Endothelial cell of umbilical vein (primary cell): ENCODE measurements at regions not wholly inside any gene's neighbourhood (a gene's known extent, or its start where the extent isn't known, plus 50 kb on each side); places are given as distances from the start of the nearest gene placed in this dataset.

ENCODE experiments used
- BruUV-seq: library from RNA; stranded (reverse); fragments of 400-500 nt; replicated peaks from 2 replicates; lab custom pipeline; 2021; lab: Mats Ljungman, UMichigan
- CTCF ChIA-PET: fragments of 300-600, 350-600 bp; sonication (Branson Sonifier 250); formaldehyde crosslinking; loops from one replicate; lab custom pipeline; 2021; ENCODE audit warnings: antibody characterized with exemption, inconsistent platforms; lab: Charles Lee
- POLR2A ChIA-PET: fragments of 300-600, 350-600 bp; sonication (Branson Sonifier 250); formaldehyde crosslinking; loops from one replicate; lab custom pipeline; 2021; ENCODE audit warnings: antibody characterized with exemption, inconsistent platforms; lab: Charles Lee
- DNase-seq: peaks from one replicate; pipeline ENCODE4 v3.0.0-alpha.2; 2011; ENCODE audit warnings: low read depth, low spot score
- FAIRE-seq: peaks from 2 replicates; lab custom pipeline; 2011; peaks lifted over from hg19 to GRCh38; lab: Jason Lieb, UNC
- H2AFZ ChIP-seq: 2 replicates; pipeline ENCODE4 v1.6.0; 2012; ENCODE audit warnings: low read depth, low read length, control low read depth, inconsistent platforms
- H3K27ac ChIP-seq: 2 replicates; pipeline ENCODE4 v1.5.1; 2011; ENCODE audit warnings: low read depth, mild to moderate bottlenecking, control low read depth, low read length, moderate library complexity; ENCODE audit not compliant: insufficient read depth
- H3K27me3 ChIP-seq, 2 experiments: 2 replicates each; pipeline versions ENCODE4 v1.6.0 to v1.6.1; 2011; ENCODE audit warnings: low read length in 2 of 2, mixed read lengths in 1 of 2; ENCODE audit not compliant: control insufficient read depth in 2 of 2, insufficient read depth in 2 of 2
- H3K36me3 ChIP-seq, 2 experiments: 2 replicates in 1 of 2; 3 replicates in 1 of 2; pipeline ENCODE4 v1.5.1; 2011; ENCODE audit warnings: low read length in 2 of 2, mild to moderate bottlenecking in 1 of 2, moderate library complexity in 1 of 2; ENCODE audit not compliant: control insufficient read depth in 2 of 2, insufficient read depth in 2 of 2; ENCODE audit errors: extremely low read depth in 1 of 2
- H3K4me1 ChIP-seq: 3 replicates; pipeline ENCODE4 v1.5.1; 2011; ENCODE audit warnings: mild to moderate bottlenecking, low read length; ENCODE audit not compliant: control insufficient read depth, insufficient read depth; ENCODE audit errors: extremely low read depth
- H3K4me2 ChIP-seq: 2 replicates; pipeline ENCODE4 v1.6.1; 2011; ENCODE audit warnings: low read length, control low read depth, mixed read lengths; ENCODE audit not compliant: insufficient read depth
- H3K4me3 ChIP-seq, 3 experiments: fragments of 200-600 bp in 1 of 3; sonication (generic), shearing (Covaris generic) in 1 of 3; replicated peaks in 1 of 3; 2 replicates each; pipeline ENCODE4 v1.5.1; 2011 to 2016; ENCODE audit warnings: control low read depth in 3 of 3, low read length in 3 of 3, mild to moderate bottlenecking in 2 of 3, inconsistent platforms in 1 of 3, low read depth in 1 of 3, moderate library complexity in 1 of 3; ENCODE audit not compliant: insufficient read depth in 1 of 3
- H3K79me2 ChIP-seq: 2 replicates; pipeline ENCODE4 v1.6.0; 2012; ENCODE audit warnings: low read length, inconsistent platforms; ENCODE audit not compliant: control insufficient read depth, insufficient read depth
- H3K9ac ChIP-seq: replicated peaks from 2 replicates; pipeline ENCODE3; 2011; ENCODE audit warnings: low read length, control low read depth; ENCODE audit not compliant: insufficient read depth; ENCODE audit errors: extremely low read depth
- H3K9me1 ChIP-seq: replicated peaks from 3 replicates; pipeline ENCODE4 v1.6.0; 2011; ENCODE audit warnings: mild to moderate bottlenecking, low read length; ENCODE audit not compliant: control insufficient read depth, insufficient read depth; ENCODE audit errors: extremely low read depth
- H3K9me3 ChIP-seq: replicated peaks from 2 replicates; pipeline ENCODE4 v1.5.1; 2012; ENCODE audit warnings: low read length, inconsistent platforms; ENCODE audit not compliant: control insufficient read depth, insufficient read depth
- H4K20me1 ChIP-seq: replicated peaks from 2 replicates; pipeline ENCODE3; 2011; ENCODE audit warnings: mild to moderate bottlenecking, low read length; ENCODE audit not compliant: control insufficient read depth, insufficient read depth; ENCODE audit errors: extremely low read depth
- CTCF ChIP-seq, 2 donors: IDR thresholded peaks; 1 replicate in 1 of 2; 2 replicates in 1 of 2; pipeline ENCODE4 v1.5.1; 2011; ENCODE audit warnings: low read length in 2 of 2, mild to moderate bottlenecking in 2 of 2, moderate library complexity in 2 of 2, control low read depth in 1 of 2, inconsistent platforms in 1 of 2, low read depth in 1 of 2; ENCODE audit not compliant: insufficient read depth in 1 of 2; ENCODE audit errors: extremely low read depth in 1 of 2
- EZH2 ChIP-seq: IDR thresholded peaks from 2 replicates; pipeline ENCODE4 v1.6.1; 2012; ENCODE audit warnings: borderline replicate concordance, low read depth, mild to moderate bottlenecking, moderate library complexity, low read length, inconsistent platforms; ENCODE audit not compliant: severe bottlenecking
- FOS ChIP-seq: IDR thresholded peaks from 2 replicates; pipeline ENCODE4 v1.6.1; 2011; ENCODE audit warnings: mild to moderate bottlenecking, low read length, moderate library complexity, borderline replicate concordance; ENCODE audit not compliant: insufficient read depth
- GATA2 ChIP-seq: IDR thresholded peaks from 2 replicates; pipeline ENCODE4 v1.7.0; 2011; ENCODE audit warnings: low read depth, mild to moderate bottlenecking, moderate library complexity, mixed read lengths, low read length; ENCODE audit not compliant: insufficient read length, insufficient read depth
- JUN ChIP-seq: IDR thresholded peaks from 2 replicates; pipeline ENCODE4 v1.6.1; 2011; ENCODE audit warnings: borderline replicate concordance, low read depth; ENCODE audit not compliant: insufficient read length, insufficient read depth
- MAX ChIP-seq: IDR thresholded peaks from 2 replicates; pipeline ENCODE4 v1.6.1; 2011; ENCODE audit not compliant: insufficient read depth, insufficient read length
- MYC ChIP-seq: IDR thresholded peaks from one replicate; pipeline ENCODE4 v1.6.1; 2011; ENCODE audit warnings: mild to moderate bottlenecking, low read depth, low read length
- POLR2A ChIP-seq: IDR thresholded peaks from 2 replicates; pipeline ENCODE4 v1.6.1; 2012; ENCODE audit warnings: low read depth, mild to moderate bottlenecking, control low read depth, low read length
- POLR2AphosphoS5 ChIP-seq: IDR thresholded peaks from 2 replicates; pipeline ENCODE4 v1.6.1; 2012; ENCODE audit warnings: low read depth, mild to moderate bottlenecking, control low read depth, low read length, moderate library complexity; ENCODE audit not compliant: insufficient read depth
- dilution Hi-C: fragments of 300-500 bp; cut with MboI; formaldehyde crosslinking; loops from one replicate; pipeline ENCODE4 v1.15.0; 2019; ENCODE audit warnings: low sequenced_read_pairs; ENCODE audit not compliant: extremely low pct_ligation_motif_present
- intact Hi-C: fragments of 100-400 bp; cut with micrococcal nuclease; formaldehyde crosslinking; loops from one replicate; pipeline ENCODE4 v1.10.0; 2022

GRCh38 chr2:114345246-114345645 lies 97.2 kb upstream of the DPP10 start:
- H3K4me1 ChIP-seq, result no peaks in the 10 kb centered on the region
- H3K27me3 ChIP-seq, result no peaks in the 10 kb centered on the region
- H3K79me2 ChIP-seq, result no peaks in the 10 kb centered on the region
- CTCF ChIA-PET, result no interaction called here
- no peaks in the 10 kb centered on the region for H3K9me1 ChIP-seq
- TF ChIP-seq MYC, result no peak
- TF ChIP-seq CTCF (IDR thresholded peaks at IDR 0.05; ENCODE audit: extremely low read depth in 1 of 2, insufficient read depth in 1 of 2, low read depth in 1 of 2, low read length in 2 of 2), result no peak
- TF ChIP-seq POLR2A, result no peak
- TF ChIP-seq JUN, result no peak
- no peak for TF ChIP-seq FOS
- TF ChIP-seq EZH2, result no peak
- TF ChIP-seq POLR2AphosphoS5, result no peak
- TF ChIP-seq GATA2, result no peak
- TF ChIP-seq MAX, result no peak
- no peak overlapping the region for H2AFZ ChIP-seq
- no peaks in the 10 kb centered on the region for H4K20me1 ChIP-seq
- no peak for DNase-seq
- no peak overlapping the region for H3K9ac ChIP-seq
- no peak for FAIRE-seq
- H3K27ac ChIP-seq, result no peak overlapping the region
- no peak overlapping the region for H3K4me2 ChIP-seq
- no peaks in the 10 kb centered on the region for H3K36me3 ChIP-seq
- no peak overlapping the region for H3K4me3 ChIP-seq
- BruUV-seq, result no TSS peak
- peaks cover 1% of the 10 kb centered on the region for H3K9me3 ChIP-seq
- POLR2A ChIA-PET, result no interaction called here
- dilution Hi-C loops, result no loop called here
- intact Hi-C loops, result no loop called here
